IMR-90 (cell line): ENCODE measurements at regions not wholly inside any gene's neighbourhood (a gene's known extent, or its start where the extent isn't known, plus 50 kb on each side); places are given as distances from the start of the nearest gene placed in this dataset.

Source experiments
- ATAC-seq: fragments of 200-7000 bp; cut with Tn5 transposase; 2 replicates; pipeline ENCODE4 v1.9.1; 2020; ENCODE audit warnings: low read depth, mild to moderate bottlenecking, moderate library complexity
- BruUV-seq: library from RNA; stranded (reverse); fragments of 400-500 nt; replicated peaks from 2 replicates; lab custom pipeline; 2021; lab: Mats Ljungman, UMichigan
- CTCF ChIA-PET: fragments of 300-600 bp; formaldehyde crosslinking; extraction: SDS; loops from one replicate; lab custom pipeline; 2021; ENCODE audit warnings: antibody characterized with exemption; lab: Yijun Ruan, JAX
- POLR2A ChIA-PET: fragments of 300-600 bp; sonication (Branson Sonifier 250); formaldehyde crosslinking; loops from one replicate; lab custom pipeline; 2022; ENCODE audit warnings: antibody characterized with exemption; ENCODE audit not compliant: unreplicated experiment; lab: Charles Lee
- DNase-seq: peaks from one replicate; pipeline ENCODE4 v3.0.0; 2013
- H2AFZ ChIP-seq: replicated peaks from 2 replicates; pipeline ENCODE3; 2013; ENCODE audit warnings: low read length, mild to moderate bottlenecking; ENCODE audit not compliant: poor library complexity
- H2AK5ac ChIP-seq: 2 replicates; pipeline ENCODE4 v1.6.1; 2013; ENCODE audit warnings: low read depth, low read length, inconsistent platforms
- H2AK9ac ChIP-seq: replicated peaks from 2 replicates; pipeline ENCODE3; 2013; ENCODE audit warnings: mild to moderate bottlenecking, low read depth, low read length, moderate library complexity; ENCODE audit not compliant: poor library complexity
- H2BK120ac ChIP-seq: 2 replicates; pipeline ENCODE4 v1.6.1; 2013; ENCODE audit warnings: low read depth, low read length, inconsistent platforms
- H2BK15ac ChIP-seq: 3 replicates; pipeline ENCODE4 v1.6.1; 2013; ENCODE audit warnings: low read depth, low read length, inconsistent platforms
- H2BK20ac ChIP-seq: 2 replicates; pipeline ENCODE4 v1.6.1; 2013; ENCODE audit warnings: low read depth, mild to moderate bottlenecking, inconsistent platforms, low read length, moderate library complexity
- H2BK5ac ChIP-seq: 2 replicates; pipeline ENCODE4 v1.6.1; 2013; ENCODE audit warnings: mild to moderate bottlenecking, low read depth, low read length, inconsistent platforms; ENCODE audit not compliant: poor library complexity, severe bottlenecking
- H3K14ac ChIP-seq: replicated peaks from 2 replicates; pipeline ENCODE4 v1.6.1; 2013; ENCODE audit warnings: low read depth, low read length, inconsistent platforms
- H3K18ac ChIP-seq: 2 replicates; pipeline ENCODE4 v1.6.1; 2013; ENCODE audit warnings: low read depth, low read length, control low read depth
- H3K23ac ChIP-seq: 2 replicates; pipeline ENCODE4 v1.6.1; 2013; ENCODE audit warnings: low read depth, low read length, inconsistent platforms
- H3K27ac ChIP-seq: 2 replicates; pipeline ENCODE4 v1.5.1; 2013; ENCODE audit warnings: mild to moderate bottlenecking, control low read depth, low read length; ENCODE audit not compliant: insufficient read depth
- H3K27me3 ChIP-seq: 2 replicates; pipeline ENCODE4 v1.6.1; 2013; ENCODE audit warnings: low read length; ENCODE audit not compliant: control insufficient read depth, insufficient read depth
- H3K36me3 ChIP-seq: 2 replicates; pipeline ENCODE4 v1.6.1; 2013; ENCODE audit warnings: low read length, mixed read lengths; ENCODE audit not compliant: control insufficient read depth, insufficient read depth
- H3K4ac ChIP-seq: 2 replicates; pipeline ENCODE4 v1.6.1; 2013; ENCODE audit warnings: low read depth, low read length, inconsistent platforms
- H3K4me1 ChIP-seq: 2 replicates; pipeline ENCODE4 v1.6.1; 2013; ENCODE audit warnings: low read length, mixed read lengths; ENCODE audit not compliant: control insufficient read depth, insufficient read depth
- H3K4me2 ChIP-seq: 2 replicates; pipeline ENCODE4 v1.6.1; 2013; ENCODE audit warnings: low read depth, mild to moderate bottlenecking, control low read depth, low read length, moderate library complexity
- H3K4me3 ChIP-seq: 2 replicates; pipeline ENCODE4 v1.5.1; 2013; ENCODE audit warnings: low read depth, mild to moderate bottlenecking, control low read depth, low read length, moderate library complexity; ENCODE audit not compliant: insufficient read depth
- H3K56ac ChIP-seq: 2 replicates; pipeline ENCODE4 v1.6.1; 2013; ENCODE audit warnings: low read length, inconsistent platforms; ENCODE audit not compliant: insufficient read depth; ENCODE audit errors: extremely low read depth
- H3K79me1 ChIP-seq, 2 experiments: 2 replicates each; pipeline ENCODE4 v1.6.1; 2013; ENCODE audit warnings: low read length in 2 of 2, inconsistent platforms in 1 of 2, low read depth in 1 of 2
- H3K9ac ChIP-seq: 2 replicates; pipeline ENCODE4 v1.6.1; 2013; ENCODE audit warnings: low read depth, low read length, control low read depth
- H3K9me1 ChIP-seq: 2 replicates; pipeline ENCODE4 v1.6.1; 2013; ENCODE audit warnings: low read length, inconsistent platforms; ENCODE audit not compliant: insufficient read depth
- H3K9me3 ChIP-seq: 2 replicates; pipeline ENCODE4 v1.6.1; 2013; ENCODE audit warnings: low read length; ENCODE audit not compliant: control insufficient read depth, insufficient read depth
- H4K20me1 ChIP-seq: 2 replicates; pipeline ENCODE4 v1.6.1; 2013; ENCODE audit warnings: low read length, inconsistent platforms; ENCODE audit not compliant: insufficient read depth
- H4K5ac ChIP-seq: 2 replicates; pipeline ENCODE4 v1.6.1; 2013; ENCODE audit warnings: mild to moderate bottlenecking, low read depth, low read length, control low read depth
- H4K8ac ChIP-seq, 2 experiments: 2 replicates each; pipeline ENCODE4 v1.6.1; 2013; ENCODE audit warnings: low read depth in 2 of 2, low read length in 2 of 2, control low read depth in 1 of 2, inconsistent platforms in 1 of 2
- H4K91ac ChIP-seq: 2 replicates; pipeline ENCODE4 v1.6.1; 2013; ENCODE audit warnings: low read depth, low read length, inconsistent platforms; ENCODE audit not compliant: insufficient read depth
- BHLHE40 ChIP-seq: fragments of 150-350 bp; IDR thresholded peaks from 2 replicates; pipeline ENCODE4 v1.6.1; 2016; ENCODE audit warnings: mild to moderate bottlenecking, low read depth, low read length
- CEBPB ChIP-seq: IDR thresholded peaks from 2 replicates; pipeline ENCODE4 v1.6.1; 2012; ENCODE audit warnings: low read depth, low read length, improper control_type of control experiment
- ELK1 ChIP-seq: fragments of 150-350 bp; IDR thresholded peaks from 2 replicates; pipeline ENCODE4 v1.6.1; 2016; ENCODE audit warnings: low read depth, mild to moderate bottlenecking, low read length, moderate library complexity, borderline replicate concordance
- FOS ChIP-seq: fragments of 150-350 bp; IDR thresholded peaks from 2 replicates; pipeline ENCODE4 v1.6.1; 2016; ENCODE audit warnings: low read depth, low read length
- MAFK ChIP-seq: IDR thresholded peaks from 2 replicates; pipeline ENCODE4 v1.6.1; 2012; ENCODE audit warnings: low read depth, low read length, improper control_type of control experiment
- RAD21 ChIP-seq: IDR thresholded peaks from 2 replicates; pipeline ENCODE4 v1.6.1; 2012; ENCODE audit warnings: low read length, improper control_type of control experiment
- RCOR1 ChIP-seq: IDR thresholded peaks from 2 replicates; pipeline ENCODE4 v1.6.1; 2012; ENCODE audit warnings: mild to moderate bottlenecking, low read length, improper control_type of control experiment; ENCODE audit not compliant: insufficient replicate concordance
- SMC3 ChIP-seq: fragments of 150-350 bp; IDR thresholded peaks from 2 replicates; pipeline ENCODE4 v1.6.1; 2016; ENCODE audit warnings: low read depth, mild to moderate bottlenecking, antibody characterized with exemption, low read length, moderate library complexity
- USF2 ChIP-seq: fragments of 150-350 bp; IDR thresholded peaks from 2 replicates; pipeline ENCODE4 v1.6.1; 2017; ENCODE audit warnings: mild to moderate bottlenecking, antibody characterized with exemption, low read length, low read depth
- WGBS, 2 experiments: methylation state at CpG; one replicate each; pipeline versions ENCODE4 v1.1.5 to v1.1.7; 2013; ENCODE audit warnings: missing lambda C conversion rate in 2 of 2; ENCODE audit not compliant: insufficient read length in 1 of 2; ENCODE audit errors: extremely low coverage in 2 of 2; 5-methylcytosine and 5-hydroxymethylcytosine counted together
- dilution Hi-C: fragments of 300-500 bp; cut with HindIII; formaldehyde crosslinking; loops from one replicate; pipeline ENCODE4 v1.14.3; 2018; ENCODE audit warnings: low sequenced_read_pairs; ENCODE audit not compliant: unreplicated experiment
- in situ Hi-C: fragments of 300-500 bp; cut with MboI; formaldehyde crosslinking; loops from 3 replicates; pipeline ENCODE4 v1.14.3; 2019; ENCODE audit warnings: low sequenced_read_pairs, inconsistent platforms, mixed read lengths
- intact Hi-C: fragments of 100-400 bp; cut with micrococcal nuclease; formaldehyde crosslinking; loops from 2 replicates; pipeline ENCODE4 v1.10.0; 2022

GRCh38 chr16:59596693-59597092, 862.6 kb upstream of the GOT2 start:
- H2BK5ac ChIP-seq: no peak overlapping the region
- H2AFZ ChIP-seq: no peak overlapping the region
- no peak for DNase-seq
- no peak overlapping the region for H3K4me3 ChIP-seq
- no peak for ATAC-seq
- H3K27me3 ChIP-seq: no peaks in the 10 kb centered on the region
- TF ChIP-seq SMC3 (no peak), USF2 (no peak), RCOR1 (no peak), ELK1 (no peak), CEBPB (no peak), BHLHE40 (no peak), FOS (no peak), RAD21 (no peak), MAFK (no peak)
- H3K4me2 ChIP-seq: no peak overlapping the region
- no peak overlapping the region for H4K8ac ChIP-seq
- H3K4ac ChIP-seq: no peak overlapping the region
- no TSS peak for BruUV-seq
- H2AK9ac ChIP-seq: no peak overlapping the region
- H3K23ac ChIP-seq: no peak overlapping the region
- H3K9me1 ChIP-seq: no peaks in the 10 kb centered on the region
- no peaks in the 10 kb centered on the region for H4K20me1 ChIP-seq
- dilution Hi-C loops: no loop called here
- no peak overlapping the region for H3K18ac ChIP-seq
- H3K9ac ChIP-seq: no peak overlapping the region
- no peaks in the 10 kb centered on the region for H3K79me1 ChIP-seq
- WGBS, 2 experiments: 100% methylated on average over 1 of the region's 4 CpGs; no CpG with 5 or more reads in 1 of the 2 experiments
- H3K4me1 ChIP-seq: peaks cover 7% of the 10 kb centered on the region
- ChIA-PET CTCF (no interaction called here), POLR2A (no interaction called here)
- H2BK120ac ChIP-seq: no peak overlapping the region
- H4K5ac ChIP-seq: no peak overlapping the region
- no peak overlapping the region for H2BK20ac ChIP-seq
- no peak overlapping the region for H3K56ac ChIP-seq
- no peak overlapping the region for H3K27ac ChIP-seq
- in situ Hi-C loops: no loop called here
- no peaks in the 10 kb centered on the region for H3K9me3 ChIP-seq
- 0 out of 3 replicates have a peak overlapping the region, but pooled peaks have one; percentile 84 for H2BK15ac ChIP-seq
- H3K14ac ChIP-seq: no peak overlapping the region
- intact Hi-C loops: no loop called here
- no peak overlapping the region for H4K91ac ChIP-seq
- no peaks in the 10 kb centered on the region for H3K36me3 ChIP-seq
- H2AK5ac ChIP-seq: no peak overlapping the region
